Astrocyte (in vitro differentiated cells and primary cell): ENCODE measurements at regions not wholly inside any gene's neighbourhood (a gene's known extent, or its start where the extent isn't known, plus 50 kb on each side); places are given as distances from the start of the nearest gene placed in this dataset.

Experiments
- EZH2 ChIP-seq: IDR thresholded peaks from 2 replicates; pipeline ENCODE4 v1.6.1; 2012; ENCODE audit warnings: mild to moderate bottlenecking, low read length, inconsistent platforms; ENCODE audit not compliant: insufficient read depth
- TF ChIP-seq, protein P1 (sequence below): IDR thresholded peaks from 2 replicates; pipeline ENCODE4 v1.5.1; 2011; ENCODE audit warnings: low read depth, mild to moderate bottlenecking, inconsistent platforms, low read length, moderate library complexity; ENCODE audit not compliant: insufficient read depth

DNA sequence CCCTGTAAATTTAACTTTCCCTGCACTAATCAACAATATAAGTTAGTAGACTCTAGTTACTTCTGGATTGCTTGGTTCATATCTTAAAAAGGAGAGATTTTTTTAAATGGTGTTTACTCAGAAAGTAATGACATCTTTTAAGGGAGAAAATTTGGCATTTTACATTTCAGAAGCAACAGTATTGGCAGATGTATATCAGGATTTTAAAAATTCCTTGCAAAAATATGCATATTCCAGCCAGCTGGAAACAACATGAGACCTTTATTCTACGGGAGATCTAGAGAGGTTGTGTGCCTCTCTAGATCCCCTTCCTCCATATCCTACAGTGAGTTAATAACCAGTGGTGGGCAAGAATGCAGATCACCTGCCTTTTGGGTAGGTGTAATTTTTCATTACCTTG, 848.2 kb downstream of the USP25 start:
- TF ChIP-seq, protein P1, sequence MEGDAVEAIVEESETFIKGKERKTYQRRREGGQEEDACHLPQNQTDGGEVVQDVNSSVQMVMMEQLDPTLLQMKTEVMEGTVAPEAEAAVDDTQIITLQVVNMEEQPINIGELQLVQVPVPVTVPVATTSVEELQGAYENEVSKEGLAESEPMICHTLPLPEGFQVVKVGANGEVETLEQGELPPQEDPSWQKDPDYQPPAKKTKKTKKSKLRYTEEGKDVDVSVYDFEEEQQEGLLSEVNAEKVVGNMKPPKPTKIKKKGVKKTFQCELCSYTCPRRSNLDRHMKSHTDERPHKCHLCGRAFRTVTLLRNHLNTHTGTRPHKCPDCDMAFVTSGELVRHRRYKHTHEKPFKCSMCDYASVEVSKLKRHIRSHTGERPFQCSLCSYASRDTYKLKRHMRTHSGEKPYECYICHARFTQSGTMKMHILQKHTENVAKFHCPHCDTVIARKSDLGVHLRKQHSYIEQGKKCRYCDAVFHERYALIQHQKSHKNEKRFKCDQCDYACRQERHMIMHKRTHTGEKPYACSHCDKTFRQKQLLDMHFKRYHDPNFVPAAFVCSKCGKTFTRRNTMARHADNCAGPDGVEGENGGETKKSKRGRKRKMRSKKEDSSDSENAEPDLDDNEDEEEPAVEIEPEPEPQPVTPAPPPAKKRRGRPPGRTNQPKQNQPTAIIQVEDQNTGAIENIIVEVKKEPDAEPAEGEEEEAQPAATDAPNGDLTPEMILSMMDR = no peak
- TF ChIP-seq EZH2 = no peak
